ENCODE measurements at regions not wholly inside any gene's neighbourhood (a gene's known extent, or its start where the extent isn't known, plus 50 kb on each side); places are given as distances from the start of the nearest gene placed in this dataset.

DNA sequence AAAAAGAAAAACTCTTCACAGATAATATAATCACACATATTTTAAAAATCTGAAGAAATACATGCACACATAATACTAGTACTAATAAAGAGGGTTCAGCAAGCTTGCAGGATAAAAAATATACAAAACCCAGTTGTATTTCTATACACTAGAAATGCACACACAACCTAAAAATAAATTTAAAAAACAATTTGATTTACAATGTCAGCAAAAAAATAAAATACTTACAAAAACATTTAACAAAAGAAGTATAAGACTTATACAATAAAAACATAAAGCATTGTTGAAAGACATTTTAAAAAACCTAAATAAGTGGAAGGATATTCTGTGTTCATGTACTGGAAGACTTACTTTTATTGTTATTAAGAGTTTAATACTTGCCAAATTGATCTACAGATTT is 81.7 kb upstream of the ALK start:
- H3K27ac ChIP-seq = no peak overlapping the region
- no peaks in the 10 kb centered on the region for H3K9me3 ChIP-seq (ENCODE audit: low read depth)
- no peaks in the 10 kb centered on the region for H3K4me1 ChIP-seq (ENCODE audit: insufficient read depth)
- H3K36me3 ChIP-seq (replicated peaks; ENCODE audit: insufficient read depth, low read depth) = no peaks in the 10 kb centered on the region
- H3K79me2 ChIP-seq = no peaks in the 10 kb centered on the region
- TF ChIP-seq, protein P1, sequence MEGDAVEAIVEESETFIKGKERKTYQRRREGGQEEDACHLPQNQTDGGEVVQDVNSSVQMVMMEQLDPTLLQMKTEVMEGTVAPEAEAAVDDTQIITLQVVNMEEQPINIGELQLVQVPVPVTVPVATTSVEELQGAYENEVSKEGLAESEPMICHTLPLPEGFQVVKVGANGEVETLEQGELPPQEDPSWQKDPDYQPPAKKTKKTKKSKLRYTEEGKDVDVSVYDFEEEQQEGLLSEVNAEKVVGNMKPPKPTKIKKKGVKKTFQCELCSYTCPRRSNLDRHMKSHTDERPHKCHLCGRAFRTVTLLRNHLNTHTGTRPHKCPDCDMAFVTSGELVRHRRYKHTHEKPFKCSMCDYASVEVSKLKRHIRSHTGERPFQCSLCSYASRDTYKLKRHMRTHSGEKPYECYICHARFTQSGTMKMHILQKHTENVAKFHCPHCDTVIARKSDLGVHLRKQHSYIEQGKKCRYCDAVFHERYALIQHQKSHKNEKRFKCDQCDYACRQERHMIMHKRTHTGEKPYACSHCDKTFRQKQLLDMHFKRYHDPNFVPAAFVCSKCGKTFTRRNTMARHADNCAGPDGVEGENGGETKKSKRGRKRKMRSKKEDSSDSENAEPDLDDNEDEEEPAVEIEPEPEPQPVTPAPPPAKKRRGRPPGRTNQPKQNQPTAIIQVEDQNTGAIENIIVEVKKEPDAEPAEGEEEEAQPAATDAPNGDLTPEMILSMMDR (IDR thresholded peaks at IDR 0.05; ENCODE audit: poor library complexity) = no peak
- TF ChIP-seq EZH2phosphoT487 (IDR thresholded peaks at IDR 0.05; ENCODE audit: low read depth, severe bottlenecking, unreplicated experiment) (no peak), EZH2 (IDR thresholded peaks at IDR 0.05; ENCODE audit: borderline replicate concordance) (no peak)
- no peak overlapping the region for H3K4me3 ChIP-seq
- no peak overlapping the region for H3K4me2 ChIP-seq
- DNase-seq (ENCODE audit: low spot score) = no peak
- no peaks in the 10 kb centered on the region for H3K9me2 ChIP-seq (replicated peaks; ENCODE audit: insufficient read depth)
- H4K20me1 ChIP-seq (ENCODE audit: insufficient read depth, poor library complexity, severe bottlenecking) = no peaks in the 10 kb centered on the region
- H3K27me3 ChIP-seq = no peaks in the 10 kb centered on the region
- H2AFZ ChIP-seq = no peak overlapping the region

GRCh38 chr2:30022444-30023071 is 101.2 kb upstream of the ALK start:
- H3K4me1 ChIP-seq (ENCODE audit: insufficient read depth) = no peaks in the 10 kb centered on the region
- no peak overlapping the region for H3K27ac ChIP-seq
- no peaks in the 10 kb centered on the region for H3K9me3 ChIP-seq (ENCODE audit: low read depth)
- H3K36me3 ChIP-seq (replicated peaks; ENCODE audit: insufficient read depth, low read depth) = no peaks in the 10 kb centered on the region
- no peaks in the 10 kb centered on the region for H3K79me2 ChIP-seq
- no peak overlapping the region for H2AFZ ChIP-seq
- H3K4me3 ChIP-seq = no peak overlapping the region
- no peaks in the 10 kb centered on the region for H3K9me2 ChIP-seq (replicated peaks; ENCODE audit: insufficient read depth)
- no peaks in the 10 kb centered on the region for H4K20me1 ChIP-seq (ENCODE audit: insufficient read depth, poor library complexity, severe bottlenecking)
- peaks cover 13% of the 10 kb centered on the region for H3K27me3 ChIP-seq
- no peak for TF ChIP-seq EZH2phosphoT487 (IDR thresholded peaks at IDR 0.05; ENCODE audit: low read depth, severe bottlenecking, unreplicated experiment)
- TF ChIP-seq EZH2 (IDR thresholded peaks at IDR 0.05; ENCODE audit: borderline replicate concordance) = no peak
- TF ChIP-seq, protein P1 (IDR thresholded peaks at IDR 0.05; ENCODE audit: poor library complexity) = no peak
- no peak overlapping the region for H3K4me2 ChIP-seq
- 78% methylated on average over 4 of the region's 4 CpGs for WGBS (ENCODE audit: low lambda C conversion rate, missing lambda C conversion rate)
- DNase-seq (ENCODE audit: low spot score) = no peak

GRCh38 chr2:30024281-30024680 is 102.9 kb upstream of the ALK start:
- H3K9me2 ChIP-seq (replicated peaks; ENCODE audit: insufficient read depth) = no peaks in the 10 kb centered on the region
- no peaks in the 10 kb centered on the region for H3K36me3 ChIP-seq (replicated peaks; ENCODE audit: insufficient read depth, low read depth)
- H2AFZ ChIP-seq = no peak overlapping the region
- H3K79me2 ChIP-seq = no peaks in the 10 kb centered on the region
- H4K20me1 ChIP-seq (ENCODE audit: insufficient read depth, poor library complexity, severe bottlenecking) = no peaks in the 10 kb centered on the region
- TF ChIP-seq, protein P1 (IDR thresholded peaks at IDR 0.05; ENCODE audit: poor library complexity) = no peak
- TF ChIP-seq EZH2 (IDR thresholded peaks at IDR 0.05; ENCODE audit: borderline replicate concordance) = no peak
- no peak for TF ChIP-seq EZH2phosphoT487 (IDR thresholded peaks at IDR 0.05; ENCODE audit: low read depth, severe bottlenecking, unreplicated experiment)
- WGBS (ENCODE audit: low lambda C conversion rate, missing lambda C conversion rate) = 96% methylated on average over 2 of the region's 2 CpGs
- no peak for DNase-seq (ENCODE audit: low spot score)
- H3K27ac ChIP-seq = no peak overlapping the region
- no peak overlapping the region for H3K4me2 ChIP-seq
- peaks cover 8% of the 10 kb centered on the region for H3K27me3 ChIP-seq
- no peaks in the 10 kb centered on the region for H3K4me1 ChIP-seq (ENCODE audit: insufficient read depth)
- no peak overlapping the region for H3K4me3 ChIP-seq
- no peaks in the 10 kb centered on the region for H3K9me3 ChIP-seq (ENCODE audit: low read depth)
